ENCODE measurements at regions not wholly inside any gene's neighbourhood (a gene's known extent, or its start where the extent isn't known, plus 50 kb on each side); places are given as distances from the start of the nearest gene placed in this dataset.

GRCh38 chr14:106872611-106873446 is 1346.4 kb downstream of the TMEM121 start:
- peak; percentile 20 for DNase-seq

GRCh38 chr14:106874350-106874749 is 1348.0 kb downstream of the TMEM121 start:
- DNase-seq, result no peak

GRCh38 chr14:106875503-106875902 is 1349.1 kb downstream of the TMEM121 start:
- no peak for DNase-seq

GRCh38 chr14:106876711-106877110 is 1350.3 kb downstream of the TMEM121 start:
- no peak for DNase-seq

GRCh38 chr14:106877517-106877916 is 1351.1 kb downstream of the TMEM121 start:
- DNase-seq, result no peak

- DNase-seq, result no peak
Measured at GRCh38 chr14:106879241-106879640, 1352.9 kb downstream of the TMEM121 start.

GRCh38 chr14:106883218-106883692 is 1356.9 kb downstream of the TMEM121 start:
- DNase-seq, result no peak

All from DMS79 treated with DMSO at 0.1 percent for 48 hours (cell line).